Central memory CD8-positive, alpha-beta T cell (primary cell): ENCODE measurements at regions not wholly inside any gene's neighbourhood (a gene's known extent, or its start where the extent isn't known, plus 50 kb on each side); places are given as distances from the start of the nearest gene placed in this dataset.

Source experiments
- ATAC-seq: fragments of 150-1000 bp; cut with Tn5 transposase; replicated peaks from 2 replicates; pipeline ENCODE4 v1.10.0; 2022; ENCODE audit warnings: mild to moderate bottlenecking, moderate FRiP score, moderate number of reproducible peaks; ENCODE audit not compliant: poor library complexity, severe bottlenecking; ENCODE audit errors: extremely low read depth
- DNase-seq, 2 donors: peaks; one replicate each; pipeline ENCODE4 v3.0.0; 2021; ENCODE audit warnings: low spot score in 2 of 2
- H3K27ac Mint-ChIP-seq: one replicate; pipeline ENCODE4 v1.8.0; 2022; ENCODE audit warnings: low read depth, mild to moderate bottlenecking, moderate library complexity, mixed read lengths
- H3K27me3 Mint-ChIP-seq: one replicate; pipeline ENCODE4 v1.8.0; 2022; ENCODE audit warnings: mixed read lengths
- H3K36me3 Mint-ChIP-seq: one replicate; pipeline ENCODE4 v1.8.0; 2022; ENCODE audit warnings: mild to moderate bottlenecking, moderate library complexity, mixed read lengths; ENCODE audit not compliant: insufficient read depth
- H3K4me1 Mint-ChIP-seq: one replicate; pipeline ENCODE4 v1.8.0; 2022; ENCODE audit warnings: mixed read lengths
- H3K4me3 Mint-ChIP-seq: one replicate; pipeline ENCODE4 v1.8.0; 2022; ENCODE audit warnings: mild to moderate bottlenecking, moderate library complexity, mixed read lengths
- H3K9me3 Mint-ChIP-seq: one replicate; pipeline ENCODE4 v1.8.0; 2022; ENCODE audit warnings: mixed read lengths

GRCh38 chr10:118114992-118115391 lies 68.3 kb upstream of the RAB11FIP2 start:
- ATAC-seq (no peak), DNase-seq (no peak)
- no peak overlapping the region for H3K4me3 Mint-ChIP-seq
- H3K27me3 Mint-ChIP-seq: peaks cover 23% of the 10 kb centered on the region
- no peaks in the 10 kb centered on the region for H3K4me1 Mint-ChIP-seq
- no peak overlapping the region for H3K27ac Mint-ChIP-seq
- no peaks in the 10 kb centered on the region for H3K36me3 Mint-ChIP-seq
- H3K9me3 Mint-ChIP-seq: no peaks in the 10 kb centered on the region

DNA sequence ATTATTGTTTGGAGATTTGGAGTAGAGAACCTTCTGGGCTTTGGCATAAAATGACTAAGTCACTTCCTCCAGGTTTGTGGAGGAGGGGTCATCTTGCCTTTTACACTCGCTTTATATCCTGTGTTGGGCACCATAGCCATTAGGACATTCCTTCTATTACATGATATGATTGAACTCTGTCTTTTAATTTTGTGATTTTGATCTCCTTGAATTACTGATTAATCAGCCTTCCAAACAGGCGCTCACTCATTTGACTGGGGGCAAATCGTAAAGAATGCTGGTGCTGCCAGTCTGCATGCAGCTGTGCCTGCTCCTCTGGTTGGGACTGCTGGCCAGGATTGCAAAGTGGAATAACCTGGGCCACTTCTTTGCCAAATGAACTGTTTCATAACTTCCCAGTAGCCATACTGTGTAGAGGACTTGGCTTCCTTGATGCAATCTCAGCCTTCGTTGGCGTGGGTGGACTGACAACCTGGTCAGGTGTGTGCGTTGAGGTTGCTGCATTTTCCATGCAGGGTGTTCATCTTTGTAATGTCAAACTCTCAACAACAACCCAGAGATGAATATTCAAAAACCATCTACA lies 65.9 kb upstream of the RAB11FIP2 start:
- Mint-ChIP-seq H3K27me3 (peaks cover 24% of the 10 kb centered on the region), H3K27ac (no peak overlapping the region), H3K4me1 (no peaks in the 10 kb centered on the region), H3K9me3 (no peaks in the 10 kb centered on the region), H3K4me3 (no peak overlapping the region), H3K36me3 (no peaks in the 10 kb centered on the region)
- ATAC-seq (no peak), DNase-seq (no peak)

DNA sequence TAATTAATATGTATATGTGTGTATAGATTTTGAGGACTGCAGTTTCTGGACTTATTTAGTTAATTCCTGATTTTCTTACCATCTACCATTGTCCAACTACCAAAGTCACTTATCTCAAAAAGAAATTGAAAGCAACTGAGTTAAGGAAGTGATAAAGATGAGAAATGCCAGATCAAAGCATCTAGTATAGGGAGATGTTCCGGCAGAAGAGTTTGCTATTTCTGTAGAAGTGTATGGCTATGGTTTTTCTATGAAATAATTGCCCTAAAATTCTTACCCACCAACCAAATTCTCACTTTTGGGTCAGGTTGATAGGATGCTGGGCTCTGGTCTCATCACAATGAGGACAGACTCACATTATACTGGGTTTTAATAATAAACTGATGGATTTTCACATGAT lies 64.0 kb upstream of the RAB11FIP2 start:
- Mint-ChIP-seq H3K36me3 (no peaks in the 10 kb centered on the region), H3K27ac (no peak overlapping the region), H3K9me3 (no peaks in the 10 kb centered on the region), H3K27me3 (peaks cover 30% of the 10 kb centered on the region), H3K4me3 (no peak overlapping the region), H3K4me1 (no peaks in the 10 kb centered on the region)
- no peak for DNase-seq
- ATAC-seq: no peak

DNA sequence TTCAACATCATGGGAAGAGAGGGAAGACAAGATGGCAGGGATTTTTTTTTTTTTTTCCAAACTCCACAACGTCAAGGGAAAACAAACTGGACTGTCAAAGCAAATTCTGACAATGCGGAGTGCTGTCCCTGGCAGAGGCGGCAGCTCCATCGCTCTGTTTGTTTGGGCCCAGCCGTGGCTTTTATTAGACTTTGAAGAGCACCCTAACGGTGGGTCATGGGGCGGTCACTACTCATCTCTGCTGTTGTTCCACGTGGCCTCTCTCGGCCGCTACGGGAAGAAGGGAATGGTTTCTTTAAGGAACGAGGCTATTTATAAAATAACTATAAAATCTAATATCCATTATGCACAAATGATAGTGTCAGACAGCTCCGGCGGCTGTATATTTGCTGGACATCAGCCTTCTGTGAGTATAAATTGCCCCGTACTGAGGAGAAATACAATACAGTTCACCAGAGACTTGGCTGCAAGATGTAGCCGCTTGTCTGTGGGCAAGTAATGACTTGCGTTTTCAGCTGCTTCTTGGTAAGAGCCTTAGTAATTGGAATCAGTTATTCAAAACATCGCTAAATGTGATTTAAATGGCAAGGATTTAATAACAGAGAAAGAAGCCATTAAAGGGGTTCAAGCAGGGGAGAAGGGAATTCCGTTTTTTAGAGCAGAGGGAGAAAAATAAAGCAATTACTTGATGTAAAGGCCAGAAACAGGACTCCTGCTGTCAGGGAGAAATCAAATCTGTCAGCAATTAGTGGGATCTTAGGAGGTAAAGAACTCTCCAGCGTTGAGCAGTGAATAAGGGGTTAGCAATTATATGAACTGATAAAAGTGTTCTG lies 61.7 kb upstream of the RAB11FIP2 start:
- H3K36me3 Mint-ChIP-seq: no peaks in the 10 kb centered on the region
- peaks cover 36% of the 10 kb centered on the region for H3K27me3 Mint-ChIP-seq
- ATAC-seq (no peak), DNase-seq (no peak)
- no peak overlapping the region for H3K4me3 Mint-ChIP-seq
- no peaks in the 10 kb centered on the region for H3K4me1 Mint-ChIP-seq
- no peaks in the 10 kb centered on the region for H3K9me3 Mint-ChIP-seq
- H3K27ac Mint-ChIP-seq: no peak overlapping the region

DNA sequence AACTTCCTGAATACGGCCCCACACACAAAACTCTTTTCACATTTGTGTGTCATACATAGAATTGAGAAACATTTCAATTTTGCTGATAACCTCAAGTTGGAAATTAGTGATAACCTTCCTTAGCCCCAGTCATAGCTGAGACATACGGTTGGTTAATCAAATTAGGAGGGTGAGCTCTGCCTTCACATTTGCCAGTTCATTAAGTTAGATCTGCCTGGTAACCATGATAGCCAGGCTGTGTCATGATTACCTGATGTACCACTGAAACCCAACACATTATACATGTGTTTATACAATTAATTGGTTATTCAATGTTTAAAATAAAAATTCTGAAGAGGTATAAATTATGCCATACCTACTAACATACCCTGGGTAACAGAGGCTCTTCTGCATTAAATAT lies 60.8 kb upstream of the RAB11FIP2 start:
- Mint-ChIP-seq H3K4me1 (no peaks in the 10 kb centered on the region), H3K27ac (no peak overlapping the region), H3K27me3 (peaks cover 45% of the 10 kb centered on the region), H3K36me3 (no peaks in the 10 kb centered on the region), H3K9me3 (no peaks in the 10 kb centered on the region), H3K4me3 (no peak overlapping the region)
- no peak for ATAC-seq
- no peak for DNase-seq

DNA sequence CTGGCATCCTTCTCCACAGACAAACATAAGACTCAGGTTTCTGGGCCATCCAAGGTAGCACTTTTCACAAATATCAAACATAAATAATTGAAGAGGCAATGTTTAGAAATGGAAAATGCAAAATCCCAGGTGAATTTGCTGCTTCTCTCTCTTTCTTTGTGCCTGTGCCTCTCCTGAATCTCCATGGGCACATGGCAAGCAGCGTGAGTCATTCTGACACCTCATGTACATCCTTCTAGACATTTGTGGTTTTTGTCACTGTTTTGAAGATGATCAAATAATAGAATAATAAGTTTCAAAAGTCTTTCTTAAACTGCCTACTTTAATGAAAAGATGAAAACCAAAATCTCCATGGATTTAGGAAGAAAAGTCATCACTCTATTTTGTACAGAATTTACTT lies 60.3 kb upstream of the RAB11FIP2 start:
- Mint-ChIP-seq H3K9me3 (no peaks in the 10 kb centered on the region), H3K27ac (no peak overlapping the region), H3K36me3 (no peaks in the 10 kb centered on the region), H3K27me3 (peaks cover 50% of the 10 kb centered on the region), H3K4me1 (no peaks in the 10 kb centered on the region), H3K4me3 (no peak overlapping the region)
- ATAC-seq (no peak), DNase-seq (no peak)

DNA sequence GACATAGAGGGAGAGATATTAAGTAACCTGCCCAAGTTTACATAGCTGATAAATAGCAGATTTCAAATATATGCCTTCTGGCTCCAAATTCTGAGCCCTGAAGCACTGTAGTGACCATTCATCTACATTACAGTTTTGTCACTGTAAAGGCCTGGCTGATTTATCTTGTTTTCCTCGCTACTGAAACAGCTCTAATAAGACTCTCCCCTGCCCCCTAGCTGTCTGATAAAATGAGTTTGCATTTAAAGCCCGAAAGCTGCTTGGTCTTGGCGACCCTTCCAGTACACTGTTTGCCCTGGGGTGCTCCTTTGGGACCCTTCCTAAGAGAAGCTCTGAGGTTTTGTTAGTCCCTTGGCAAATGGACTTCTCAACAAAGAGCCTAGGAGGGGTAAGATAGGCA lies 59.7 kb upstream of the RAB11FIP2 start:
- Mint-ChIP-seq H3K36me3 (no peaks in the 10 kb centered on the region), H3K9me3 (no peaks in the 10 kb centered on the region), H3K4me3 (no peak overlapping the region), H3K27ac (no peak overlapping the region), H3K27me3 (peaks cover 56% of the 10 kb centered on the region), H3K4me1 (no peaks in the 10 kb centered on the region)
- DNase-seq: no peak
- ATAC-seq: no peak

DNA sequence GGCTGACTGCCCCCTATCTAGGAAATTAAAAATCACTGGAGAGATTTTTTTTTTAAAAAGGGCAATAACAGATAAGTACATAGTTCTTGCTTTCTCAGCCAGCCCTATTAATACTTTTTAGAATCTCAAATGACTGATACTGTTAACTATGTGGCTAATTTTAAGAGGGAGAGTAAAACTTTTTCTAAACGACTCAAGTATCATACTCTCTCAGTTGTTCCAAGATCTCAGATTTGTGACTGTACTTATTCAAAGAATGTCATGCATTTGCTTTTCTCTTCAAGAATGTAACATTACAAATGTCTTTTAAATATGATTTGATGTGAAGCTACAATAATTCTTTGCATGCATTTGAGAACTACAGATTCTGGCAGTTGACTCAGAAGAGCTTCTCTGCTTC lies 55.4 kb upstream of the RAB11FIP2 start:
- no peak for DNase-seq
- no peak for ATAC-seq
- H3K4me3 Mint-ChIP-seq: no peak overlapping the region
- peaks cover 62% of the 10 kb centered on the region for H3K27me3 Mint-ChIP-seq
- no peaks in the 10 kb centered on the region for H3K4me1 Mint-ChIP-seq
- H3K9me3 Mint-ChIP-seq: no peaks in the 10 kb centered on the region
- H3K36me3 Mint-ChIP-seq: no peaks in the 10 kb centered on the region
- H3K27ac Mint-ChIP-seq: no peak overlapping the region

GRCh38 chr10:118101501-118101900 lies 54.8 kb upstream of the RAB11FIP2 start:
- Mint-ChIP-seq H3K4me1 (no peaks in the 10 kb centered on the region), H3K4me3 (no peak overlapping the region), H3K36me3 (no peaks in the 10 kb centered on the region), H3K27me3 (peaks cover 61% of the 10 kb centered on the region), H3K27ac (no peak overlapping the region), H3K9me3 (no peaks in the 10 kb centered on the region)
- no peak for ATAC-seq
- no peak for DNase-seq
